WERI-Rb-1 (cell line): ENCODE measurements at regions not wholly inside any gene's neighbourhood (a gene's known extent, or its start where the extent isn't known, plus 50 kb on each side); places are given as distances from the start of the nearest gene placed in this dataset.
"Not testable (repeated sequence)": the region's sequence is repeated elsewhere in the genome, so short reads cannot be mapped to it uniquely, and the experiment has no call there.

Experiments
- DNase-seq: peaks from one replicate; pipeline ENCODE4 v3.0.0-alpha.2; 2020
- H3K27ac ChIP-seq: fragments of 250-450 bp; sonication (Bioruptor Pico); 2 replicates; pipeline ENCODE4 v1.5.1; 2020; ENCODE audit warnings: mild to moderate bottlenecking, moderate library complexity
- H3K27me3 ChIP-seq: fragments of 250-450 bp; sonication (Bioruptor Pico); 2 replicates; pipeline ENCODE4 v1.5.1; 2021; ENCODE audit warnings: mild to moderate bottlenecking, low read depth, moderate library complexity; ENCODE audit not compliant: insufficient read depth, severe bottlenecking
- H3K36me3 ChIP-seq: fragments of 250-450 bp; sonication (Bioruptor Pico); 2 replicates; pipeline ENCODE4 v1.5.1; 2020; ENCODE audit warnings: mild to moderate bottlenecking, moderate library complexity
- H3K4me3 ChIP-seq: 2 replicates; pipeline ENCODE4 v1.5.1; 2011; ENCODE audit warnings: low read depth, mild to moderate bottlenecking, control low read depth, low read length
- H3K9me3 ChIP-seq: fragments of 250-450 bp; sonication (Bioruptor Pico); 2 replicates; pipeline ENCODE4 v1.5.1; 2021; ENCODE audit warnings: mild to moderate bottlenecking, moderate library complexity; ENCODE audit not compliant: severe bottlenecking
- TF ChIP-seq, protein P1 (sequence below): IDR thresholded peaks from 2 replicates; pipeline ENCODE4 v1.5.1; 2011; ENCODE audit warnings: low read depth, mild to moderate bottlenecking, control low read depth, inconsistent platforms, low read length

DNA sequence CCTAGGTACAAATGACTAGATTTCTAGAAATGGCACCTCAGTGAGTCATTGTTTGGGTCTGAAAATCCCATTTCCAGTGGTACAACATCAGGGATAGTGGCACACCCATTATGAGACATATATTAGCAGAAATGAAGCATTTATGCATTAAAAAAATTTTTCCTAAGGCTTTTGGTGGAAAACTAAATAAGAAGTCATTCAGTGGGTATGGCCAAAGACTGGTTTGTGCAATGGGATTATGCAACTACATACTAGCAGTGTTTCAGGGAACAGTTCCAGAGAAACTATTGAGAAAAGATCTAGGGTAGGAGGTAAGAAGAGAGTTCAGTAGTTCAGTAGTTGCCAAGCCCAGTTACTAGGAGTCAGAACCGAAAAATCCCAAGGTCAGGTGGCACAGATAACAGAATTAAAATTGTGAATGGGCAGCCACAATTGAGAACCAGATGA is 106.5 kb upstream of the HAPLN1 start:
- DNase-seq, result no peak
- Histone ChIP-seq H3K4me3 (no peak overlapping the region), H3K36me3 (no peaks in the 10 kb centered on the region), H3K27me3 (no peaks in the 10 kb centered on the region), H3K27ac (no peak overlapping the region), H3K9me3 (no peaks in the 10 kb centered on the region)
- TF ChIP-seq, protein P1, sequence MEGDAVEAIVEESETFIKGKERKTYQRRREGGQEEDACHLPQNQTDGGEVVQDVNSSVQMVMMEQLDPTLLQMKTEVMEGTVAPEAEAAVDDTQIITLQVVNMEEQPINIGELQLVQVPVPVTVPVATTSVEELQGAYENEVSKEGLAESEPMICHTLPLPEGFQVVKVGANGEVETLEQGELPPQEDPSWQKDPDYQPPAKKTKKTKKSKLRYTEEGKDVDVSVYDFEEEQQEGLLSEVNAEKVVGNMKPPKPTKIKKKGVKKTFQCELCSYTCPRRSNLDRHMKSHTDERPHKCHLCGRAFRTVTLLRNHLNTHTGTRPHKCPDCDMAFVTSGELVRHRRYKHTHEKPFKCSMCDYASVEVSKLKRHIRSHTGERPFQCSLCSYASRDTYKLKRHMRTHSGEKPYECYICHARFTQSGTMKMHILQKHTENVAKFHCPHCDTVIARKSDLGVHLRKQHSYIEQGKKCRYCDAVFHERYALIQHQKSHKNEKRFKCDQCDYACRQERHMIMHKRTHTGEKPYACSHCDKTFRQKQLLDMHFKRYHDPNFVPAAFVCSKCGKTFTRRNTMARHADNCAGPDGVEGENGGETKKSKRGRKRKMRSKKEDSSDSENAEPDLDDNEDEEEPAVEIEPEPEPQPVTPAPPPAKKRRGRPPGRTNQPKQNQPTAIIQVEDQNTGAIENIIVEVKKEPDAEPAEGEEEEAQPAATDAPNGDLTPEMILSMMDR, result no peak

DNA sequence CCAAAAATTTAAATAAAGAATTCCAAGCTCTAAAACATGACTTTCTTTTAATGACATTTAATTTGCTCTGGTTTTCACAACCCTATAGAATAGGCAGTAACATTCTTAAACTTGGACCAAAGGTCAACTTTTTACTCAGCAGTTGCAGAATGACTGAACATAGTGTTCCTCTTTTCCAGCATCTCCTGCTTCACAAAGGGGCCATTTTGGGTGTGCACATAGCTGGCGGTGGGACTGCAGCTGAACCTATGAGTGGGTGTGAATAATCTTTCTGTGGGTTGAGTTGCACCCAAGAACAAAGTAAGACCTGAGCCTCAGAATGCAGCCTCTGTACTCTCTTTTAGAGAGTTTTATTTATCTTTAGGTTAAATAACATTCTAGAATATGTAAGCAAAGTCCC is 96.9 kb upstream of the HAPLN1 start:
- Histone ChIP-seq H3K36me3 (no peaks in the 10 kb centered on the region), H3K27ac (no peak overlapping the region), H3K4me3 (no peak overlapping the region), H3K9me3 (peaks cover 2% of the 10 kb centered on the region), H3K27me3 (no peaks in the 10 kb centered on the region)
- TF ChIP-seq, protein P1, result no peak
- no peak for DNase-seq

DNA sequence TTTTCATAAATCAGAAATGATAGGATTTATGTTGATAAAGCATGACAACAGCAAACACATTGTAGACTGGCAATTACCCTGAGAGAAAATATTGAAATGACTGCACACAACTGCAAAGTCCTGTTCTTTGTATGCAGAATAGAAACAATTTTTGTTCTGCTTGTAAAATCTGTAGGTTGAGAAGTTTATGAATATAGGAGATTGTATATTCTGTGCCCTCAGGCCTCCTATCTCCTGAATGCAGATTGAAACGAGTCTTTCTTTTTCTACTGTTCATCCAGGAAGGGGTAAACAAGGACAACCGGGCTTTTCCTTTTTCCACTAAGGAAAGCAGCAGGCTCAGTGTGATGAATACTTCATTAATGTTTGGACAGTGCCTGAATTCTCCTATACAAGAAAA is 95.0 kb upstream of the HAPLN1 start:
- H3K27me3 ChIP-seq, result no peaks in the 10 kb centered on the region
- no peak overlapping the region for H3K4me3 ChIP-seq
- H3K27ac ChIP-seq, result no peak overlapping the region
- peaks cover 2% of the 10 kb centered on the region for H3K9me3 ChIP-seq
- H3K36me3 ChIP-seq, result no peaks in the 10 kb centered on the region
- TF ChIP-seq, protein P1, result no peak
- no peak for DNase-seq

DNA sequence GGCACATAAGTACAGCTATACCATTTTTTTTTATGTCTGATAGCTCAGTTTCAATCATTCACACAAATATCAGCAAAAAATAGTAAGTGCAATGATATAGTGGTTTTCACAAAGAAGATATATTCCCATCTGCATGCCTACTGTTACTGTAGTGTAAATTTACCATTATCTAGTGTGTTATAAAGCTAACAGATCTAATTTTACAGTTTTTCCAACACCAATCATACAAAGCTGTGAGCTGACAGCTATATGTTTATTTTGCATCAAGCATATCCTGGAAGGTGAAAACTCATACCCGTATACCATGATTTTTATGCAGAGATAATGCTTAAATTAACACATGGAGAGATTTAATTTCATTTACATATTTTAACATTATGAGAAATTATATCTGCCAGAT is 89.9 kb upstream of the HAPLN1 start:
- no peak overlapping the region for H3K4me3 ChIP-seq
- TF ChIP-seq, protein P1, result no peak
- no peaks in the 10 kb centered on the region for H3K36me3 ChIP-seq
- no peaks in the 10 kb centered on the region for H3K27me3 ChIP-seq
- no peaks in the 10 kb centered on the region for H3K9me3 ChIP-seq
- no peak overlapping the region for H3K27ac ChIP-seq
- no peak for DNase-seq

DNA sequence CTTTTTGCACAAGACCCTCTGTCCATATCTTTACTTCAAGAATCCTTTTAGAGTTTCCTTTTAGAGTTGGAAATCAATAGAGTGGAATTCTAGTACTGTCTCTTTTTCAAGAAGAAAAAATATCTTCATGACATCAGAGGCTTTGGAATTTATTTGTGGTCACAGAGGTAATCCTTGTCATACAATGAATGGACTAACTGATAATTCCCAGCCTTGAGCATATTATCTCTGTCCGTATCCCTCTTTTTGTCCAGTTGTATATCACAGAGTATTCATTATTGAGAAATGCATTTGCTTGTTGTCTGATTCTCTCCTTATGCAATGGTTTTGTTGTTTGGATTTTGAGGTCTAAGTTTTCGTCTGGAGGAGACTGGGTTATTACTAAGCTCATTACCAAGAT is 82.0 kb upstream of the HAPLN1 start:
- no peak for DNase-seq
- TF ChIP-seq, protein P1, result no peak
- no peaks in the 10 kb centered on the region for H3K36me3 ChIP-seq
- H3K27ac ChIP-seq, result no peak overlapping the region
- no peaks in the 10 kb centered on the region for H3K27me3 ChIP-seq
- no peak overlapping the region for H3K4me3 ChIP-seq
- no peaks in the 10 kb centered on the region for H3K9me3 ChIP-seq

DNA sequence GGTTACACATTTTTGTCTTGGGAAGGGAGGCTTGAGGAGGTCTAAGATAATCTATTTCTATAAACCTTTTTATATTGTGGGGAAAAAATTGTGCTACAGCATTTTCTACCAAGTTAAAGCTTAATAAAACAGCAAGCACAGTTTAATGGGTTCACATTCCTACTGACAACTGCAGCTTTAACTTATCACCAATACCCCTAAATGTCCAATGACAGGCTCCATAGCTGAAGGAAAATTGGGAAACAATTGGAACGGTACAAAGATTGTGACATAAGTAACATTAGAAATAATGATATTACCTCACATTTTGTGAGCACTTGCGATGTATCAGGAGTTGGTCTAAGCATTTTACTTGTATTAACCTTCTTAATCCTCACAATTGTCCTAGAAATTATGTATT is 79.5 kb upstream of the HAPLN1 start:
- Histone ChIP-seq H3K36me3 (no peaks in the 10 kb centered on the region), H3K27ac (no peak overlapping the region), H3K9me3 (no peaks in the 10 kb centered on the region), H3K27me3 (no peaks in the 10 kb centered on the region), H3K4me3 (no peak overlapping the region)
- TF ChIP-seq, protein P1, result no peak
- DNase-seq, result no peak

DNA sequence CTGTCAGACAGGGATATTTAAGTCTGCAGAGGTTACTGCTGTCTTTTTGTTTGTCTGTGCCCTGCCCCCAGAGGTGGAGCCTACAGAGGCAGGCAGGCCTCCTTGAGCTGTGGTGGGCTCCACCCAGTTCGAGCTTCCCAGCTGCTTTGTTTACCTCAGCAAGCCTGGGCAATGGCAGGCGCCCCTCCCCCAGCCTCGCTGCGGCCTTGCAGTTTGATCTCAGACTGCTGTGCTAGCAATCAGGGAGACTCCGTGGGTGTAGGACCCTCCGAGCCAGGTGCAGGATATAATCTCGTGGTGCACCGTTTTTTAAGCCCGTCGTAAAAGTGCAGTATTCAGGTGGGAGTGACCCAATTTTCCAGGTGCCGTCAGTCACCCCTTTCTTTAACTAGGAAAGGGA is 78.4 kb upstream of the HAPLN1 start:
- not testable (repeated sequence) for H3K9me3 ChIP-seq, H3K4me3 ChIP-seq, DNase-seq, H3K27me3 ChIP-seq, H3K36me3 ChIP-seq, H3K27ac ChIP-seq
